ENCODE measurements at regions not wholly inside any gene's neighbourhood (a gene's known extent, or its start where the extent isn't known, plus 50 kb on each side); places are given as distances from the start of the nearest gene placed in this dataset.
"Not testable (repeated sequence)": the region's sequence is repeated elsewhere in the genome, so short reads cannot be mapped to it uniquely, and the experiment has no call there.

GRCh38 chr9:85310573-85310972 lies 431.2 kb downstream of the AGTPBP1 start:
- H3K27ac ChIP-seq = no peak overlapping the region
- TF ChIP-seq ZFX (IDR thresholded peaks at IDR 0.05; ENCODE audit: borderline replicate concordance) (no peak), CTCF (IDR thresholded peaks at IDR 0.05) (no peak)

- H3K27ac ChIP-seq = no peak overlapping the region
- no peak for TF ChIP-seq CTCF (IDR thresholded peaks at IDR 0.05)
- TF ChIP-seq ZFX (IDR thresholded peaks at IDR 0.05; ENCODE audit: borderline replicate concordance) = no peak
These were observed 438.0 kb downstream of the AGTPBP1 start for GRCh38 chr9:85303757-85304134.

- H3K27ac ChIP-seq = no peak overlapping the region
- TF ChIP-seq CTCF (IDR thresholded peaks at IDR 0.05) (no peak), ZFX (IDR thresholded peaks at IDR 0.05; ENCODE audit: borderline replicate concordance) (no peak)
These were observed 438.6 kb downstream of the AGTPBP1 start for GRCh38 chr9:85302938-85303756.

- TF ChIP-seq CTCF (IDR thresholded peaks at IDR 0.05) = no peak
- no peak overlapping the region for H3K27ac ChIP-seq
These were observed 443.3 kb downstream of the AGTPBP1 start for GRCh38 chr9:85298499-85298898.

- not testable (repeated sequence) for H3K27ac ChIP-seq
These were observed 446.5 kb downstream of the AGTPBP1 start for GRCh38 chr9:85295244-85295643.

- no peak overlapping the region for H3K27ac ChIP-seq
- TF ChIP-seq CTCF (IDR thresholded peaks at IDR 0.05) (no peak), ZFX (IDR thresholded peaks at IDR 0.05; ENCODE audit: borderline replicate concordance) (no peak)
These were observed 449.5 kb downstream of the AGTPBP1 start for GRCh38 chr9:85292261-85292660.

GRCh38 chr9:85291266-85291665 lies 450.5 kb downstream of the AGTPBP1 start:
- no peak for TF ChIP-seq ZFX (IDR thresholded peaks at IDR 0.05; ENCODE audit: borderline replicate concordance)
- H3K27ac ChIP-seq = no peak overlapping the region

GRCh38 chr9:85290019-85290418 lies 451.7 kb downstream of the AGTPBP1 start:
- no peak overlapping the region for H3K27ac ChIP-seq
- TF ChIP-seq CTCF (IDR thresholded peaks at IDR 0.05) (no peak), ZFX (IDR thresholded peaks at IDR 0.05; ENCODE audit: borderline replicate concordance) (no peak)
